Ishikawa (cell line): ENCODE measurements at regions not wholly inside any gene's neighbourhood (a gene's known extent, or its start where the extent isn't known, plus 50 kb on each side); places are given as distances from the start of the nearest gene placed in this dataset.

Experiments used
- CEBPB ChIP-seq: IDR thresholded peaks from 2 replicates; pipeline ENCODE4 v1.6.1; 2012
- YY1 ChIP-seq: IDR thresholded peaks from 2 replicates; pipeline ENCODE4 v1.6.1; 2012; ENCODE audit warnings: low read depth

DNA sequence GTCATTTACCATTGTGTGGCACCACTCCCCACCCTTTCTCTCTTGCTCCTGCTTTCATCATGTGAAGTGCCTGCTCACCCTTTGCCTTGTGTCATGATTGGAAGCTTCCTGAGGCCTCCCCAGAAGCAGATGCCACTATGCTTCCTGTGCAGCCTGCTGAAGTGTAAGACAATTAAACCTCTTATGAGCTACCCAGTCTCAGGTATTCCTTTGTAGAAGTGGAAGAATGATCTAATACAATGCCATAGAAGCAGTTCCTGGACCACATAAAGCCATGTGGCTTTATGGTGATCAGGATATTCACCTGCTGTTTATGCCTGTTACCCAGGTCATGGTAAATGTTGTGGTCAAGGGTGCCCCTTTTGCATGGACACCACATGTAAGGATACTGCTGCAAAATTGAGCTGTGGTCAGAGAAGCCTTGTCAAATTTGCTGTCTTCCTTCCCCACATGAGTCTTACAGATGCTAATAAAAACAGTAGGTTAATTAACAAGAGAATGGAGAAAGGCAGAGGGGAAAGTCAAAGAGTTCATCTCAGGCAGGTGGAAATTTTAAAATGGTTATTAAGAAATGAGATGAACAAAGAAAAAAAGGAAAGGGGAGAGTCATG is 112.8 kb upstream of the IFNG-AS1 start:
- TF ChIP-seq YY1 = no peak
- no peak for TF ChIP-seq CEBPB
